ENCODE measurements at regions not wholly inside any gene's neighbourhood (a gene's known extent, or its start where the extent isn't known, plus 50 kb on each side); places are given as distances from the start of the nearest gene placed in this dataset.

GRCh38 chr15:31867536-31868442, 162.5 kb upstream of the CHRNA7 start:
- H3K79me2 ChIP-seq (ENCODE audit: insufficient read depth, low read length), result no peaks in the 10 kb centered on the region
- H3K4me2 ChIP-seq (ENCODE audit: low read length), result no peak overlapping the region
- TF ChIP-seq CTCF (IDR thresholded peaks at IDR 0.05; ENCODE audit: insufficient read depth, low read depth, low read length), result peak; percentile 64
- TF ChIP-seq EZH2 (IDR thresholded peaks at IDR 0.05; ENCODE audit: insufficient read depth, low read length), result no peak
- no peak overlapping the region for H3K9ac ChIP-seq (ENCODE audit: low read length)
- Mint-ChIP-seq H3K4me3 (ENCODE audit: unreplicated experiment) (no peak overlapping the region), H3K27me3 (ENCODE audit: low read depth, unreplicated experiment) (peaks cover 6% of the 10 kb centered on the region), H3K27ac (ENCODE audit: unreplicated experiment) (no peak overlapping the region), H3K9me3 (ENCODE audit: unreplicated experiment) (peaks cover 8% of the 10 kb centered on the region), H3K4me1 (ENCODE audit: low read depth, unreplicated experiment) (peaks cover 2% of the 10 kb centered on the region), H3K36me3 (ENCODE audit: low read depth, unreplicated experiment) (peaks cover 3% of the 10 kb centered on the region)
- FAIRE-seq (no peak), DNase-seq (ENCODE audit: low read depth) (peak; percentile 8)
- no peak overlapping the region for H3K27ac ChIP-seq (ENCODE audit: low read depth, low read length)
- H3K27me3 ChIP-seq (ENCODE audit: insufficient read depth, low read length), result peaks cover 3% of the 10 kb centered on the region
- no peaks in the 10 kb centered on the region for H3K36me3 ChIP-seq (ENCODE audit: insufficient read depth, low read length)
- H3K9me3 ChIP-seq (ENCODE audit: insufficient read depth, low read depth, low read length), result no peaks in the 10 kb centered on the region
- H3K4me1 ChIP-seq (ENCODE audit: insufficient read depth, low read length), result peaks cover 4% of the 10 kb centered on the region
- no peaks in the 10 kb centered on the region for H4K20me1 ChIP-seq (ENCODE audit: insufficient read depth, low read length)
- no peak overlapping the region for H2AFZ ChIP-seq (ENCODE audit: low read depth, low read length)
- no peak overlapping the region for H3K4me3 ChIP-seq (ENCODE audit: insufficient read depth, low read depth, low read length)

GRCh38 chr15:31869686-31870307, 160.5 kb upstream of the CHRNA7 start:
- H3K27ac ChIP-seq (ENCODE audit: low read depth, low read length), result no peak overlapping the region

More at GRCh38 chr15:31869686-31870307, 160.5 kb upstream of the CHRNA7 start:
- H3K79me2 ChIP-seq (ENCODE audit: insufficient read depth, low read length), result no peaks in the 10 kb centered on the region
- TF ChIP-seq EZH2 (IDR thresholded peaks at IDR 0.05; ENCODE audit: insufficient read depth, low read length) (no peak), CTCF (IDR thresholded peaks at IDR 0.05; ENCODE audit: insufficient read depth, low read depth, low read length) (no peak)
- no peaks in the 10 kb centered on the region for H3K9me3 ChIP-seq (ENCODE audit: insufficient read depth, low read depth, low read length)
- H3K27ac Mint-ChIP-seq (ENCODE audit: unreplicated experiment), result no peak overlapping the region
- DNase-seq (ENCODE audit: low read depth) (no peak), FAIRE-seq (no peak)
- H3K27me3 ChIP-seq (ENCODE audit: insufficient read depth, low read length), result peaks cover 3% of the 10 kb centered on the region
- H3K4me3 ChIP-seq (ENCODE audit: insufficient read depth, low read depth, low read length), result peak overlapping the region; percentile 80
- H3K4me1 Mint-ChIP-seq (ENCODE audit: low read depth, unreplicated experiment), result peaks cover 2% of the 10 kb centered on the region
- H3K36me3 ChIP-seq (ENCODE audit: insufficient read depth, low read length), result no peaks in the 10 kb centered on the region
- H3K4me2 ChIP-seq (ENCODE audit: low read length), result peak overlapping the region; percentile 98
- peaks cover 4% of the 10 kb centered on the region for H3K4me1 ChIP-seq (ENCODE audit: insufficient read depth, low read length)
- H2AFZ ChIP-seq (ENCODE audit: low read depth, low read length), result peak overlapping the region; percentile 59
- peaks cover 6% of the 10 kb centered on the region for H3K27me3 Mint-ChIP-seq (ENCODE audit: low read depth, unreplicated experiment)
- H3K4me3 Mint-ChIP-seq (ENCODE audit: unreplicated experiment), result peak overlapping the region; percentile 85
- H3K9me3 Mint-ChIP-seq (ENCODE audit: unreplicated experiment), result no peaks in the 10 kb centered on the region
- no peaks in the 10 kb centered on the region for H3K36me3 Mint-ChIP-seq (ENCODE audit: low read depth, unreplicated experiment)
- H3K9ac ChIP-seq (ENCODE audit: low read length), result peak overlapping the region; percentile 13
- no peaks in the 10 kb centered on the region for H4K20me1 ChIP-seq (ENCODE audit: insufficient read depth, low read length)
